Globus pallidus (tissue), 1 donor: ENCODE measurements at regions not wholly inside any gene's neighbourhood (a gene's known extent, or its start where the extent isn't known, plus 50 kb on each side); places are given as distances from the start of the nearest gene placed in this dataset.
A peak's percentile ranks its signal among the peaks of the same experiment; 100 is the strongest.

Experiments used
- DNase-seq: peaks from one replicate; pipeline ENCODE4 v3.0.0-alpha.2; 2015; ENCODE audit warnings: low spot score

DNA sequence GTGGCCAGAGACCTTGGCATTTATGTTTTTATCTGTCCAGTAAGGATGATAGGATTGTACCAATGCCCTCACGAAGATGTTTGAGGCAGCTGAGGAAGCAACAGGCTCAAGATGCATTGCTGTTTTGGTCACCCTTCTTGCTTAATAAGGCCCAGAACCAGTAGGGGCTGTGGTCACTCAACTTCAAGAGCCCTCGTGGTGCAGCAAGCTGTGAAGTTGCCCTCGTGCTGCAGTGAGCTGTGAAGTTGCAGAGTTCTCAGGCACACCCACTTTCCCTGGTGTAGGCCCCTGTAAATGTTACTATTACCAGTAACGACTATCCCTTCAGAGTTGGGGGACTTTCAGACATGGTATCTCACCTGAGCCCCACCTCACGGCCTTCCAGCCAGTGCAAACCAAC lies 207.6 kb upstream of the LYZL1 start:
- no peak for DNase-seq

DNA sequence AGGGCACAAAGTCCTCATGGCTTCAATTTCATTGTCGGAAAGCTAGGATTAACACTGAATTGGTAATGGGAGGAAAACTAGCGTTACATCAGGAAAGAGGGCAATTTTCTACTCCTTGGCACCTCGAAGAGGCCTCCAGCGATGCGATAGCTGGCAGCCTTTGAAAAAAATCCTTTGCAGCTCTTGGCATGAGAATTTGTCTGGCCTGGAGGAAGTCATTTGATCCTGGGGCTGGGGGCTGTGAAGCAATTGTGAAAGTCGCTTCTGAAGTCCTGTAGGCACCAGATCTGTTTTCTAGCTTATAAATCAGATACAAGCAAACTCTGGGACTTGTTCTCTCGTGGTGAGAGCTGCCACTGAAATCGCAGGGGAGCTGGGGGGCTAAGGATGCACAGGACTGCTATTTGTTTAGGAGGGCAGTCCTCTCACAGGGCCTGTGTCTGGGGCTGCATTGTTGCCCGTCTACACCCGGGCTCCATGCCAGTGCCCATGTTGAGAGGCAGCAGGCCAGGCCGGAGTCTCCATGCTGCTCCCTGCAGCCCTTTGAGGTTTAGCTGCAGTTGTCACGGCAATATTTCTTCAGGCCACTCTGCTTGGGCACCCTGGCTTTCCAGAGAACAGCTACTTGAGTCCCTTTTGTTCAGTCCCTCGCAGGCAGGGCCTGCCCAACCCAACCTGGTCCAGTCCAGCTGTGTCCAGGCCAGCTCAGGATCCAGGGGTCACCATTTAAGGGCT lies 206.8 kb upstream of the LYZL1 start:
- peak; percentile 54 for DNase-seq

DNA sequence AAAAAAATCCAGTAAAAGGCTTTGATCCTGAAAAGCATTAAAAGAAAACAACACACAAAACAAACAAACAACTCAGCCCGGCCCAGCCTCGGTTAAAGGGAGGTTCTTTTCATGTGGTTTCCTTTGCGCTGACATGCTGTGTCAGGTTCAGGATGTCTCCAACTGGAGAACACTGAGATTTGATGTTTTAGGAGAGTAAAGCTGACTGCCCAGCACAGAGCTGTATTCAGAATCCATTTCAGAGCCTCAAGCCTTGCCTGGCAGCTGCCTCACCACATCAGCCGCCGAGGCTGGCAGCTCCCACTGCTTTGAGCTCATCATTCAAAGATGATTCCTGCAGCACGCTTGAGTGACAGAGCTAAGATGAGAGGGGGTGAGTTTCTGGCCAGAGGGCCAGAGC lies 205.8 kb upstream of the LYZL1 start:
- peak; percentile 57 for DNase-seq

DNA sequence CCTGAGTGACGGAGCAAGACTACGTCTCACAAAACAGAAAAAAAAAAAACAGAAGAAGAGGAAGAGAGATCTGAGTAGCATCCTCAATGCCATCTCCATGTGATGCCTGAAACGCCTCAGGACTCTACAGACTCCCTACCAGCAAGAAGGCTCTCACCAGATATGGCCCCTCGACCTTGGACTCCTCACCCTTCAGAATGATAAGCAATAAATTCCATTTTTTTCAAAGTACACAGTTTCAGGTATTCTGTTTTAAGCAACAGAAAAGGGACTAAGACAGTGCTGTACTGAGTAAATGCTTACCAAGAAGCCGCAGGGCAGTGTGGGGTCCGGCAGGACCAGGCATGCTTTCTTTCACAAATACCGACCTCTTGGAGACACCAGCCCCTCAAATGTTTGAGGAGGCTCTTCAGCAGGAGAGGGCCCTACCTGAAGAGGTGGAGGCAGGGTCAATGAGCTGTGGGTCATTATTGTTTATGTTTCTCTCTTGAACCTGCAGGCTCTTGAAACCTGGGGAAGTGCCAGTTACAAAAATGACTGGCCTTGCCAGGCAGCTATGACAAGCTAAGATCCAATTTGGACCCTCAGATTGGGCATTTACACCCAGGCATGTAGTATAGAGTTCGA lies 204.1 kb upstream of the LYZL1 start:
- DNase-seq = no peak

DNA sequence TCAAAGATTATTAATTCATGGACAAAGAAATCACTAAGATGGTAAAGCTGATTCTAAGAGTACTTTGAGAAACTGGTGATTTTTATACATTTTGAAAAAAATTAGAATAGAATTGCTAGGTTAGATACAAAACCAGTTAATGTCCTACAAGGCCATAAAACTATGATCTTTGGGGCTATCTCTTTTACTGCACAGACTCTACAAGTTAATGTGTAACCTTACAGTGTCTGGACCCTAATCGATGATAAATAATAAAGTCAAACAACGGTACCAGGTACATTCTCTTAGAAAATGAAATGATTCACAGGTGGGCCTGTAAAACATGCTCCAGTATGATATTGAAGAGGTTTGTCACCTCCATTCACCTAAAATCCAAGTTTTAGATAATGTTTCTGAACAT lies 199.8 kb upstream of the LYZL1 start:
- DNase-seq = no peak

DNA sequence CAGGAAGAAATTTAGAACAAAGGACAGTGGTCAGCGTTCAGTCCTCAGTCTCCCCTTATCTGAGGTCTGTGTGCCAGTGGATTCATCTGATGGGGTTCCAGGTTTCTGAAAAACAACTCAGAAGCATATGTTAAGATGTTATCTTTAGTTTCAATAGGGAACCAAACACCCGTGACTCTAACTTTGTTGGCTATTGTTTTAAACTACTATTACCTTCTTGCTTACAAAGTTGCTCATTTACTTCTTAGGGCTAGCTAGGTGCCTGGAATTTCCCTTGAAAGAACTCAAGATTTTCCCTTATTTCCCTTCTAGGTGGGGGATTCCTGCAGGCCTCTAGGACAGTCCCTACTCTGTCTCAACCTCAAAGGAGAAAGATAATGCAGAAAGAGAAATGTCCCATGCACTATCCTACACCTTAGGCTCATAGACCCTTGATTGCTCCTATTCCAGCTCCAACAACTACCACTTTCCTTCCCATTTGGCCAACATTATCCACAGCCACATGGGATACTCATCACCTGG lies 192.5 kb upstream of the LYZL1 start:
- DNase-seq = no peak

DNA sequence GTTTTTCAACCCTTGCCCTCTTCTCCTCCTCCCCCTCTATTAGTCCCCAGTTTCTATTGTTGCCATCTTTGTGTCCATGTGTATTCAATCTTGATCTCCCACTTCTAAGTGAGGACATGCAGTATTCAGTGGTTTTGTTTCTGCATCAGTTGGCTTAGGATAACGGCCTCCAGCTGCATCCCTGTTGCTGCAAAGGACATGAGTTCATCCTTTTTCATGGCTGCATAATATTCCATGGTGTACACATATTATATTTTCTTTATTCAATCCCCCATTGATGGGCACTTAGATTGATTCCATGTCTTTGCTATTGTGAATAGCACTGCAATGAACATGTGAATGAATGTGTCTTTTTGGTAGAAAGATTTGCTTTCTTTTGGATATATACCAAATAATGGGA lies 190.4 kb upstream of the LYZL1 start:
- DNase-seq = no peak

DNA sequence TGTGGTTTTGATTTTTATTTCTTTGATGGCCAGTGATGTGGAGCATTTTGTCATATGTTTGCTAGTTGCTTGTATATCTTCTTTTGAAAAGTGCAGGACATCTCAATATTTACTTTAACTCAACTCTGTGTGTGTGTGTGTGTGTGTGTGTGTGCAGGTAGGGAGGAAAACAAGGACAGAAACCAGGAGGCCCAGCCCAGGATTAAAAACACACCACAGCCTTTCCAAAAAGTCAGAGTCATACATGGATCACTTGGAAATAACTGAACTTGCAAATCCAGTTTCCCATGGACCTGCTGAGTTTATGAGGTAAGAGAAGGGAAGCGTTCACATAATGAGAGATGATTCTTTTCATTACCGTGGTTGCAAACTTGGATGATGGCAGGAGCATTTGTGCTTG lies 189.9 kb upstream of the LYZL1 start:
- DNase-seq = no peak

DNA sequence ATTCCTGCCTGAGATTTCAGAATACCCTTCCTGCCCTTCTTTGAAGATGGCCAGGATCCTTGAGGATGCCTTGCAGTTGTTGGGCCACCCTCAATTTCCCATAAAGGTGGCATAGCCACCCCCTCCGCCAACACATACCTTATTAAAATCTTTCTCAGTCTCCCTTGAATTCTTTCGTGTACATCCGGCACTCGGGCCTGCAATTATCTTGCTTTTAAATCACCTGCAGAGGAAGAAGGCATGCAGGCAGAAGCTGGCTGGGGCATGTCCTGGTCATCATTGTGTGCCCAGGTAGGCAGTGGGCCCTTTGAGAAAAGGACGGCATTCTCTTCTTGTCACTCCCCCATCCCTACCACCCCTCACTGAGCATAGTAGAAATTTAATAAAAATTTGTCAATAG lies 189.5 kb upstream of the LYZL1 start:
- no peak for DNase-seq

DNA sequence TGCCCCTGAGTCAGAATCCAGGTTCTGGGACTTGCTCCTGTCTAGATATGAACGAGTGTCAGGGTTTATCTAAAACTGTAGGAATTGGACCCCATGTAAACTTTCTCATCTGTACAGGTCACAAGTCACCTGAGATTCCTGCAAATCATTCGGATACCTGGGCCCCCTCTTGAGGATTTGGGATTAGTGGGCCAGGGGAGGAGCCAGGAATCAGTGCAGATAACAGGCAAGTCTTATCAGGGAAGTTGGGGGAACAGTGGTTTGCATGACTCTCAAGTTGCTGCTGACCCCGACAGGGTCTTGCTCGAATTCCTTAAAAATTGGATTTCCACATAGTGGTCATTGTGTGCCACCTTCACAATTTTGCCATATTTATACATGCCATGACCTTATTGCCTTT lies 188.4 kb upstream of the LYZL1 start:
- no peak for DNase-seq

DNA sequence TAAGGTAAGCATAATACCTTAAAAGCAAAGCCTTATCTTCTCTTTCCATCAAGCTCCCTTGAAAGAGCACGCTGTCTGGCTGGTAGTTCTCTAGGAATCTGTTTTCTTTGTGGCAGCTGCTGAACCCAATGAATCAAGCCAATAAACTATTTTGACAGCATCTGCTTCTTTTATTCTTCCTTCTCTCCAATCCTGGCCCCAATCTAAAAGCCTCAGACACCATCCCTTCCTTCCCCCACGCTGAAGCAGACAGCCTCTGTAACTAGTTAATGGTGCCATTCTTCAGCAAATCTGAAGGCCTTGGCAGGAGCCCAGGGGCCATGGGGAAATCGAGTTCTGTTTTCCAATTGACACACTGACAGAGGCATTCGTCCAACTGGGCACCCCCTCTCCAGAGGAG lies 186.6 kb upstream of the LYZL1 start:
- peak; percentile 48 for DNase-seq

DNA sequence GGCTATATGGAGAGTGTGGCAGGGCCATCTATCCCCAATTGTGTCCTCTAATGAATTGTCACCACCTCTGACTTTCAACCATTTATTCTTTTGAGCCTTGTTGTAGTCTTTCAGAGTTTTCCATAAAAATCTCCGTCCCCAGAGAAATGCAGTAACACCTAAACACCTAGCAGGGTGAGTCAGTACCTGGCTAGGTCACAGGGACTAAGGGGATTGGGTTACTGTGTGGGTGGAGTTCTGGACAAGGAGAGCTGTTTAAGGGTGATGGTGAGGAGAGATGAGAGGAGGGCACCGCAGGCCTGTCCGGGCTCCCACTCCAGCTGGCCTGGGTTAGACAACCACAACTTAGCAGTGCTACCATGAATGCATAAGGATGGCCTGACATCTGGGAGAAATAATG lies 186.2 kb upstream of the LYZL1 start:
- no peak for DNase-seq

DNA sequence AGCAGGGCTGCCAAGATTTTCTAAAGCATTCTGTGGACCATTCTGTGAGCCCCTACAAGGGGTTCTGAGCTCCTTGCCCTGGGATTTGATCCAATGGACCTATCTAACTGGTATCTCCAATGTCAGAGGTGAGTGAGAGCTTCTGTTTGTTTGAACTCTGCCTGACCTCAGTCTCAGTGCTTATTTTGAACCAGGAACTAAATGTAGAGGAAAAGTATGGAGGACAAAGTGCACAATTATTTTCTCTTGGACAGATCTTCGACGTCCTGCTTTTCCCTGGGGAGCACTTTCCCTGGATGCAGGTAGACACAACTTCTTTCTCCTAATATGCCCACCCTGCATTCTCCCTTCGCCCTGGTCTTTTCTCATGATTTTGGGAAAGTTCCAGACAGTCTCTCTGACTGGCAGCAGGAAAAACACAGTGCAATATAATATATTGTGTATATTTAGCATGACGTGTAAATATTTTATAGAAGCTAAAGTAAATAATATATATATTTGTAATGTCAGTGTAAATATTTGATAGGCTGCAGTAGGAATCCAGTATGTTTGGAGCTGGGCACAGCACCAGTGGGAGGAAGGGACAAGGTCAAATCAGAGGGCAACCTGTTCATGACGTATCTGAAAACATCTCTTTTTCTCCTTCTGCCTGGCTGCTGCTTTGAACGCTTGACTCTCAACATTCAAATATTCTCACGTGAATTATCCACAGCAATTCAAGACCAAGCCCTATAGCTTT lies 184.0 kb upstream of the LYZL1 start:
- no peak for DNase-seq

DNA sequence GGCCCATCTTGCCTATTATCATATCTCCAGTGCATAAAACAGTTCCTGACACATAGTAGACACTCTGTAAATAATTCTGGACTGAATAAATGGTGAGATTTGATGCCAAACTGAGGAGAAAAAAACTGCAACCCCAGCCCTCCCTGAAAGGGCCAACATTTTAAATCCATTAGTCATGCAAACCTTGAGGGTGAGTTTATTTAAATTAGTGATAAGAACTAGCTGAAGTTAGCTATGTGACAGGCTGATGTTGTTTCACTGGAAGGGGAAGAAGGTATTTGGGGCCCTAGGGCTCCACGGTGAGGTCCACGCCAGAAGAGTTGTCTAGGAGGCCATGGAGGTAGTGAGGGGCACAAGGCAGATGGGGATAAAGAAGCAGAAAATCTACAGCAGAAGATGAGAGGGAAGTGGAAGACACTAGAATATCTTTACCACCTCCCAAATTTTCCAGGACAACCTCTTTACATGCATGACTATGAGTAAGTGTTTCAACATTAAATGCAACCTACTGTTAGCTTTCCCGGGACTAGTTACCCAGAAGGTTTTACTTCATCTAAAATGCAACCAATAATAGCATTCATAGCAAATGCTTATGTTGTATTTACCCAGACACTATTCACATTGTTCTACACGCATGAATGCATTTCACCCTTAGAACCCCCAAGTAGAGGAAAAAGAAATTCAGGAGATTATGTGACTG lies 183.2 kb upstream of the LYZL1 start:
- no peak for DNase-seq

DNA sequence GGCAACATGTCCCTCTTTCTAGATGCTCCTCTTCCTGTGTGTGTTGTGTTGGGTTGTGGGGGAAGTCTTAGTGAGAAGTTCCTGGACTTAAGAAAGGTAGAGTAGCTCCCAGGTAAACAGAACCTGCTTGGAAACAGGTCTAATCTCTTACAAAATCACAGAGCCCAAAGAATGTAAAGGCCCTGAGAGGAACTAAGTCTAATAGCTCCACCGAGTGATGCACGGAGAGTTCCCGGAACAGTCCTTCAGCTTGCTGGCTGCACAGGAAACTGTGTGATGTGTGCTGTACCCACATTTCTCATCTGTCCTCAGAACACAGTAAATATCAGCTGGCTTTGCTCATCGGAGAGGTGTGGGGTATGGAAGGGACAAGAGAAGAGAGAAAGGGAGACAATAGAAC lies 182.6 kb upstream of the LYZL1 start:
- DNase-seq = no peak

DNA sequence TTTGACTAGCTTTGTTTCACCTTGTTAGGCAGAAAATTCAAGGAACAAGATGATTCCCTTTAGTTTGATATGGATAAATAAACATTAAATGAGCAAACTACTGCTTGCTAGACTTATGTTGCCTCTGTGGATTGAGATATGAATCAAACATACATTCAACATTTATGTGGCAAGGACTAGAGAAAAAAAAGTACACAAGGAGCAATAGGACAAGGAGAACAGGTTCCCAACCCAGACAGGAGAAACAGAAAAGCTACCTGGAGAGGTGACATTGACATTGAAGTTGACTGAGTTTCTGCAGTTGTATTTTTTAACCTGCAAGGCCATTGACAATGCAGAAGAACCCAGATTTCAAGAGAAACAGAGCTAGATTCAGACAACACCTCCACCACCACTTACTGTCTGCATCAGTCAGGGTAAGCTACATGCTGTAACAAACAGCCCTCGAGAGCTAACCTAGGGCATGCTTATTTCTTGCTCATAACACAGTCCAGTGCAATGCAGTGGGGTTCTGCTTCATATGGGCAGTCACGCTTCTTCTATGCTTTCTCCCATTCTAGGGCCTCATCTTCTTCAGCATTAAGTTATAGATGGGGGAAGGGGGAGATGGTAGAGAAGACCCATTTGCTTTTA lies 180.9 kb upstream of the LYZL1 start:
- no peak for DNase-seq

DNA sequence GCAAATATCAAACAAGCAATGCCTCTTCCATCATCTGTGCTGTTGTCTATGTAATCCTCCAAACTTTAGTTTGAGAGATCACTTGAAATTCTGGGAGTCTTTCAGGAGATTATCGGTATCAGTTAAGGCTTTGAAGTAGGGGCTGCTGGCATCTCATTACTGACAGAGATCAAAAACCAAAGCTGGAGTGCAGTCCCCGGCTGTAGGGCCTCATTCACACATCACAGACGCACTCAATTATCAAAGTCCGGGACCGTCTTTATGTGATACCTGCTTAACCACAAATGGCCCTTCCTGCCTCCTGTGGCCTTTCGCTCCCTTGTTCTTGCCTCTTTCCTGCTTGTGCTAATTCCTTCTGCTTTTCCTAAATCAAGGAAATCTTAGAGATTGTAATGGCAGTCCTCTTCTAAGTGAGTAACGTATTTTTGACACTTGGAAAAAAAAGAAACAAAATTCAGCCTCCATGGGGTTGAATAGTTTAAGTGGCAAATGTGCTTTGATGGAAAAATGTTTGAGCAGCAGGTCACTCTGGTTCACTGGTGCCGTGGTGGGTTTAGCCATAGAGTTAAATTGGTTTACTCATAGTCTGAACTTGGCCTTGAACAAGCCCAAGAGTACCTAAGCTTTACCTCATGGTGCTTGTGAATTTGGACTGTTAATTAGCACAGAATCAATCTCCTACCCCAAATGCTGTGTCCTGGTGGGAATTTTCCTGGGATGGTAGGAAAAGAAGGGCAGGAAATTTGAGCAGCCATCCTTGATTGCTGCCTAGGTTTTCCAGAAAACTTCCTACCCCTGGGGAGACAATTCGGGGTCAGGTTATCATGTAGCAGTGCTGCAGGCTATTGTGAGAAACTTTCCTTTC lies 178.9 kb upstream of the LYZL1 start:
- DNase-seq = no peak

DNA sequence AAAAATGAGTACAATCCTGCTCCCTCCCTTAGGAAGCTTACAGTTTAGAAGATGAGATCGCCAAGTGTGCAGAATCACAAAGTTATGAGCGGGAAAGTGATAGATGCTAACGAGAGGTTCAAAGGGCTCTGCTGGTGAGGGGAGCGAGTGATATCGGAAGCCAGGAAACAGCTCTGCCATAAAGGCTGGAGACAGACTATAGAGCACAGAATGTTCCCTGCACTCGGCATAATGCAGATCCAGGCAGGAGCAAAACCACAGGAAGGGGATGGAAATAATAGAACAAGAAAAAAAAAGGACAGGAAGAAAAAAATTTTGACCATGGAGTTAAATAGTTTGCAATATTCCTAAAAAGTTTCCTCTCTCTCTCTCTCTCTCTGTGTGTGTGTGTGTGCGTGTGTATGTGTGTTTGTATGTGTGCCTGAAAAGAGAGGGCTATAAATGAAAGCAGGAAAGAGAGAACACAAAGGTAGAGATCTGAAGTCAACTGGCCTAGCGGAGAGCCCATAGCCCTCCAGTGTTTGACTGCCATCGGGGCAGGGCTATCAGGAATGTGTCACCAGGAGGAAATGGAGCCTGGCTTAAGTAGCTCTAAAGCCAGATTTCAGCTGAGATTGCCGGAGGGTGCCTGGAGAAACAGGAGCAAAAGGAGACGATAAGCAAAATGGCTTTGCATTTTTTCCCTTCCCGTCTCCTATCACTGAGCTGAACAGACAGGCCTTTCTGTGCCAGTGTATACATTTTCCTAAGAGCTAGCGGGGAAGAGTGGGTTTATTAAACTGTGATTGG lies 175.8 kb upstream of the LYZL1 start:
- DNase-seq = no peak

DNA sequence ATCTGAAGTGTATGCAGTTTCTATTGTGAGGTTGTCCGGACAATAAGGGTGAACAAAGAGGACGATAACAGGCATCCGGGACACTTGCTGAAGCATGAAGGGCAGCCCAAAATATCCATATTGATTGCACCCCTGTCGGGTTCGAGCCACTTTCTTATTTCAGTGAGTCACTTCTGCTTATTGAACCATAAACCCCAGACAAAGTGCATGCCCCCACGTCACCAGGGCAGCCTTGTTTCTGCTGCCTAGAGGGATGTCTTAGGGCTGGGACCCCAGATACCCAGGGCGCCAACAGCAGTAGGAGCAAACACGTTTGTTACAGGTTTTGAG lies 175.3 kb upstream of the LYZL1 start:
- no peak for DNase-seq

DNA sequence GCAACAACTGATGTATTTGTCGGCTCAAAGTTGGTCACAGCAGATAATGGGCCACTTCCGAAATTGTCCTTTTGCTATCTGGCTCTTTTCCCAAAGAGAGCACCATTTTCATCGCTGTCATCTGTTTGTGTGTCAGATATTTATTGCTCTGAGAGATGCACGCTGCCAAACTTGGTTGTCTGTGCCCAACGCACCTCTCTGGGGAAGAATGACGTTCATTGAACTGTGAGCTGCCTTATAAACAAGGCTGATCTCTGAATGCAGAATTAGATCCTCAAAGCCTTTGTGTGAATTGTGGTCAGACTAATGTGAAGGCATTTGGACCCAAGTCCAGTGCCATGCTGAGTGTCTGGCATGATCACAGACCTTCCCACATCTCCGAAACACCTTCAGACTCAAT lies 174.7 kb upstream of the LYZL1 start:
- no peak for DNase-seq
